ENCODE measurements at regions not wholly inside any gene's neighbourhood (a gene's known extent, or its start where the extent isn't known, plus 50 kb on each side); places are given as distances from the start of the nearest gene placed in this dataset.
"Not testable (repeated sequence)": the region's sequence is repeated elsewhere in the genome, so short reads cannot be mapped to it uniquely, and the experiment has no call there.

DNA sequence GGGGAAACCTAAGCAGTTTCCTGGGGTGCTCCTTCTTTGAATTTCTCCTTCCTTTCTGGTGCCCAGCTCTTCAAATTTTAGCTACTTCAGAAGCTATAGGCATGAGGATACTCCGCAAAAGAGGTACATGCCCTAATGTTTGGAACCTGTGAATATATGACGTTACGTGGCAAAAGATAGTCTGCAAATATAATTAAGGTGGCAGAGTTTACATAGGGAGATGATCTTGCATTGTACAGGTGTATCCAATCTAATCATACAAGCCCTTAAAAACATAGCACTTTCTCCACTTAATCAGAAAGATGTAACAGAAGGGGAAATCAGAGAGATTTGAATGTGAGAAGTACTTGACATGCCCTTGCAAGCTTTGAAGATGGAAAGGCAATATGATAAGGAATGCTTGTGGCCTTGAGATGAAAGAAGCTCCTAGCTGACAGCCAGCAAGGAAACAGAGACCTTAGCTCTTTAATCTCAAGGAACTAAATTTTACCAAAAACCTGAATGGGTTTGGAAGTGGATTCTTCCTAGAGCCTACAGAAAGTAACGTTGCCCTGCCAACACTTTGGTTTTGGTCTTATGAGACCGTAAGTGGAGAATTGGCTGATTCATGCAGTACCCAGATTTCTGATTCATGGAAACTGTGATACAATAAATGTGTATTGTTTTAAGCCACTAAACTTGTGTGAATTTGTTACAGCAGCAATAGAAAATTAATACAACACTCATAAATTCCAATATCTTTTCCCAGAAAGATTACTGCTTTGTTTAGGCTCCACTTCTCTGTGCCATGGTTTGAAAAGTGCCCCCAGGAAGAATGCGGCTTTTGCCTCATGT is 268.4 kb downstream of the FAM170A start:
- DNase-seq, result no peak

DNA sequence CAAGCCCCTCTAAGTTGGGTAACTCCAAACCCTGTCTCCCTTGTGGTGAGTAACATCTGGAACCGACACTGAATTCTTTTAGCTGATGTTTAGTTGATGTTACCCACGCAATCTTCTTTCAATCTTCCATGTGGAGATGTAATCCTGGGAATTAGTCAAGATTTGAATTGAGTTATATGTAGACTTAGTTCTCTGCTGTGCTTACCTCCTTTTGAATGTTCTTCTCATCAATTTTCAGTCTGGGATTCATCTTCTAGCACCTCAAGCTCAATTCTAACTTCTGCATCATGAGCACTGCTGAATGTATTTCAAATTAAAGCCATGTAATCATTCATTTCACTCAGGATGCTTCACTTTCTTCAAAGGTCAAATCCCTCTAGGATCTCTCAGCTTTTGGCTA is 270.6 kb downstream of the FAM170A start:
- no peak for DNase-seq

DNA sequence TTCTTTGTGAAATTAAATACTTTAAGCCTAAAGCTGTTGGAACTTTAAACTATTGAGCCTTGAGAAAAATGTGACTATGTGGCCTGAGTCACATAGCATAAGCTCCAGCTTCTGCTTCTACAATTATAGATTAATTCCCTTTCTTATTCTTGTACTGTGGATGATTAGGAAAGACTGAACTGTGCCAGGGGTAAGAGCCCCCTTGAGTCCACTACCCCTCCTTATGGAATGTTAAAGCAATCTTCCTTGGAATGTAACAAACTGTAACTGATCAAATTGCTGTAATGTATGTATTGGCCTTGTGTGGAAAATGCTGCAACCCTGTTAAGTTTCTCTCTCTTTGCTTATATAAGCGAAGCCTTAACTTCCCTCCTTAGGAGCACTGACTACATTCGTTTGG is 273.2 kb downstream of the FAM170A start:
- no peak for DNase-seq

DNA sequence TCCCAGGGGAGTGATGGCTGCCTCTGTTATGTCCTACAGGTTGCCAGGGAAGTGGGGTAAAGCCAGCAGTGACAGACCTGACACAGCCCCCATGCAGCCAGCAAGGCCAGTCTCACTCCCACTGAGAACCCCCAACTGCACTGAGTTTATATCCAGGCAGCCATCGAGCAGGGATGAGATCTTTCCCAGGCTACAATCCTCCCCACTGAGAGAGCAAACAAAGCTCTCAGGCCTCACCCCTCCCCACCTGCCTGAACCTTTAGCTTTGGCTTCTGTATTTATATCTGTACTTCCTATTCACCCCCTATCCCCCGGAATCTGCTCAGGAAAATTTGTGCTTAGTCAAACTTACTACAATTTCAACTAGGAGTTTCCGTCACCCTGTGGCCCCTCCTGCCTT is 284.1 kb downstream of the FAM170A start:
- peak; percentile 36 for DNase-seq

DNA sequence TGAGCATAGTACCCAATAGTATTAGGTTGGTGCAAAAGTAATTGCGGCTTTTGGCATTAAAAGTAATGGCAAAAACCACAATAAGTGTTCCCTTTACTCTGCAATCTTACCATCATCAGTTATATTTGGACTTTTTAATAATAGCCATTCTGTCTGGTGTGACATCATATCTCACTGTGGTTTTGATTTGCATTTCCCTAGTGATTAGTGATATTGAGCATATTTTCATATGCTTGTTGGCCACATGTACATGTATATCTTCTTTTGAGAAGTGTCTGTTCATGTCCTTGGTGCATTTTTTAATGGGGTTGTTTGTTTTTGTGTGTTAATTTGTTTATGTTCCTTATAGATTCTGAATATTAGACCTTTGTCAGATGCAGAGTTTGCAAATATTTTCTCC is 289.9 kb downstream of the FAM170A start:
- DNase-seq, result no peak

DNA sequence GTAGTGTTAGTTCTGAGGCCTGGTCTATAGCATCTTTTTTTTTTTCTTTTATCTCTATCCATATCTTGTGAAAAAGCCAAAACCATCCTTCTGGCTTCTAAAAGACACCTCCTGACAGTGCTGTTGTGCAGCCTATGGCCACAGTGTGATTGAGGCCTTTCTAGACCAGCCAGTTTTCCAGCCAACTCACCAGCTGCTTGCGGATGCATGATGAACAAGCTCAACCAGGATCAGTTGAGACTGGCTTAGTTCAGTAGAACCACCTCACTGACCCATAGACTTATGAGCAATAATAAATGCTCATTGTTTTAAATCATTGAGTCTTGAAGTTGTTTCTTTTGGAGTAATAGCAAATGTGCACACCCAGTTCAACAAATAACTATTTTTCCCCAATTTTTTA is 296.9 kb downstream of the FAM170A start:
- DNase-seq, result no peak

DNA sequence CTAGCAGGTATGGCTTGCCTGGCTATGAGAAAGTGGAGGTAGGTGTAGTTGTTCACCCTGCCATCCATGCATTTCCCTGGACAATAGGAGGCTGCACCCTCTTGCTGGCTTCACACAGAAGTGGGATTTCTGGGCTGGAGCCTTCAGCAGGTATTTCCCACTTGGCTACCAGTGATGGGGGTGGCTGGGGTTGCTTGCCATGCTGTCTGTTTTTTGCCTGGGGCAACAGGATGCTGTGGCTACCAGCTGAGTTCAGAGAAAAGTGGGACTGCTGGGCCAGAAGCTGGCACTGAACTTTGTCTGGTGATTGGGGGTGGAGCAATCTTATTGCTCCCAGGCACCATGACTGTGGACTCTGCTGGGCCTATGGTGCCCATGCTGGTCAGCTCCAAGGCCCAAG is 299.6 kb downstream of the FAM170A start:
- DNase-seq, result no peak

DNA sequence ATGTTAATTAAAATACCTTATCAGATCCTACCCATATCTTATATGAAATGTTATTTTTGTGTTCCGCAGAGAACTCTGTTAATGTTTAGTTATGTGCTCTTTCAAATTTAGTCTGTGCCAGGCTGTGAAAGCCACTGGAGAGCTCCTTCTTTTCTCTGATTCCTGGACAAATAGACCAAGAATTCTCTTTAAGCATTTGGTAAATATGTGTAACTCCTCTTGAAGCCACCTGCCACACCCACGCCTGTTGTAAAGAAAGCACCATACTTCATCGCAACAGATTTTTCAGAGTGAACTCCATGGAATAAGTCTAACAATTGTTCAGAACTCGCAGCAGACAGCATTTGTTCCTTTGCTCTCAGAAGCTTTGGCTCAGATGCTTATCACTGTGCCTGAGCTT is 301.1 kb downstream of the FAM170A start:
- no peak for DNase-seq

DNA sequence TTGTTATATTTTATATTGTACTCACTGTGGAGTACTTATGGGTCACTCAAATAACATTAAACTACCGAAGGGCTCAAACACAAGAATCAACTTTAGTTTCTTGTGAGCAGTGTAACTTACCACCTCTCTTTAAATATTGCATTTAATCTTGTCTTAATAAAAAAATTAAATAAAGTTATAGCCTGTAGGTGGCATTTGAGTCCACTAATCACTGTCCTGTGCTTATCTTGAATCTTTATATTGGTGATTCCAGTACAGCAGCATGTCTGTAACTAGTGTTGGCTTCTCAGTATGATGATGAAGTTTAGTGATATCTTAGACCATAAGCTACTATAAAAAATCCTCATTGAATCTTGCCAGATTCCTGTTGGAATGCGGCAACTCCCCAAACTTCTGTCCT is 313.8 kb downstream of the FAM170A start:
- no peak for DNase-seq

DNA sequence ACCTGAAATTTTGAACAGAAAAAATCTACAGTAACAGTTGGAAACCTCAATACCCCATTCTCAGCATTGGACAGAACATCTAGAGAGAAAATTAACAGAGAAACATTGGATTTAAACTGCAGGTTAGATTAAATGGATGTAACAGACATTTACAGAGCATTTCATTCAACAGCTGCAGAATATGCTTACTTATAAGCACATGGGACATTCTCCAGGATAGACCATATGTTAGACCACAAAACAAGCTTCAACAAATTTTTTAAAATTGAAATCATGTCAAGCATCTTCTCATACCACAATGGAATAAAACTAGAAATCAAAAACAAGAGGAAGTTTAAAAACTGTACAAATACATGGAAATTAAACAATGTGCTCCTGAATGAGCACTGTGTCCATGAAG is 316.3 kb downstream of the FAM170A start:
- DNase-seq, result no peak

DNA sequence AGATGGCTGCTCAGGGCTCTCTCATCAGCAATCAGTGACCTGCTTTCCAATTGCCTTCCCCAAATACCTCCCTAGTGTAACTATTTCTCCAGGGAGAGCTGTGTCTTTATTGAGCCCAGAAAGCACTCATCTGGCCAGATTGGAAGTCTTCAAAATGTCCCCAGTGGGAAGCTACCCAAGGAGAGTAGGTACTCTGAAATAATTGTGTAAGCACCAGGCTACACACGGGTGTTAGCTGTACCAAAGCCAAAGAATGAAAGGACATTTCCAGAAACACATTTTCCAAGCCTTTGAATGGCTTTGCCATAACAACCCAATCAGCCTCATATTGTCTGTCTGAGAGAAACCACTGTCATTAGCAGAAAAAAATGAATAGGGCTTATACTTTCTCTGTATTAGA is 318.8 kb downstream of the FAM170A start:
- DNase-seq, result no peak

DNA sequence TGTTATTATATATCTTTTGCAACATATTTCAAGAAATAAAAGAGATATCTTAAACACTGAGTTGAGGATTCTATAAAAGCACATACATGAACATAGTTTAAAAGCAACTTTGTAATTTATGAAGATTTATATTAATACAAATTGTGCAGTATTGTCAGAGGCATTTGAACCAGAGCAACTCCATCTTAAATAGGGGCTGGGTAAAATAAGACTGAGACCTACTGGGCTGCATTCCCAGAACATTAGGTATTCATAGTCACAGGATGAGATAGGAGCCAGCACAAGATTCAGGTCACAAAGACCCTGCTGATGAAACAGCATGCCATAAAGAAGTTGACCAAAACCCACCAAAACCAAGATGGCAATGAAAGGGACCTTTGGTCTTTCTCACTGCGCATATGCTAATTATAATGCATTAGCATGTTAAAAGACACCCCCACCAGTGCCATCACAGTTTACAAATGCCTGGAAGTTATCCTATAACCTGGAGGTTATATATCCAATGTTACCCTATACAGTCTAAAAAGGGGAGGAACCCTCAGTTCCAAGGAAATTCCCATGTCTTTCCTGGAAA is 320.2 kb downstream of the FAM170A start:
- no peak for DNase-seq

DNA sequence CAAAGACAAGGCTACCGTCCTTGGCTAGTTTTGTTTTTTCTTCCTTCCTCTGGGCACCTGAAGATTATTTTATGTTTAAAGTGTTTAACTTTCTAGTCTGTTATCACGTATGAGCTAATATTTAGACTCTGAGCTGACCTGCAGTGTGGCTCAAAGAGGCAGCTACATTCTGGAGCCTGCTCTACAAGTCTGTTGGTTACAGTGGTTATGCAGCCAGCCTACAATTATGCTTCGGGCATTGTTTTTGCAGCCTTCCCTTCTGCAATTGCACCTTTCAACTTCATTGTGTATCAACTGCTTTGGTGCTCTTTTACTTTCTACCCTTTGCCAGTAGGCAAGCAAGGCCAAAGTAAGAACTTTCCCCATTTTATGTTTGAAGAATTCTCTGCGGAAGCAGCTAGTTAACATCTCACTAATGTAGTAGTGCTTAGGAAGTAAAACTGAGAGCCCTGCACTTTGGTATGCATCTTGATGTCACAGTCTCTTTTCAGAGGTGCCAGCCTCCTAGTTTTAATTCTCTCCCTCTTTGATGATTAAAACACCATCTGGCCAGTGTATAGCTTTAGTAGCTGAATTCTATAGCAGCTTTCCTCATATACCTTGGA is 322.1 kb downstream of the FAM170A start:
- DNase-seq, result no peak

DNA sequence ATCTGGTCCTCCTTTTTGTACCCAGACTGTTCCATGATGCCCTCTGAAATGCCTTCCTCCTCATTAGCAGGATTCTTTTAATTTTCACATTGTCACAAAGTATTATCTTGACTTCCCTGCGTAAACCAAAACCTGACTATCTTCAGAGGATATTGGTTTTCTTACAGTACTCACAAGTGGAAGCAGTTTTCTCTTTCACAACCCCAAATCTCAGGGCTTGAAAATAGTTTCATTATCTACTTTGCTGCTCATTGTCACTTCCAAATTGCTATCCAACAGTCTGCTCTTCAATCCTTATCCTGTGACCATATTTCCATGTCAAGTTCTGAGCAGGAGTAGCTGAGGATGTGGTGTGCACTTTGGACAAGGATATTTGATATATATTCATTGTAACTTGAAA is 324.1 kb downstream of the FAM170A start:
- no peak for DNase-seq

DNA sequence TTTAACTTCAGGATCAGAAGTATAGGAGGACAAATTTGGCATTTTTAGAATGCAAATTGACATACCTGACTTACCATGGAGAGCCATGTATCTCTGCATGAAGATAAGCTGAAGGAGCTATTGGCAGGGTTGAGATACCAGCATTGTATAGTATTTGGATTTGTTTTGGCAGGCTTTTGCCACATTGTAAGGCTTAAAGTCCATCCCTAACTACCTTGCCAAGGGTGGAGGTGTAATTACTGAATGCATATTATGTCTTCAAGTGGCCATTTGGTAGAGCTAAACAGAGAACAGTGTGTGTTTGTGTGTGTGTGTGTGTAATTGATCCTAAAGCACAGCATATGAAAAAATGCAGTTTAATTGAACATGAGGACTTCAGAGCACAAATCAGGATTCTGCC is 324.7 kb downstream of the FAM170A start:
- no peak for DNase-seq

DNA sequence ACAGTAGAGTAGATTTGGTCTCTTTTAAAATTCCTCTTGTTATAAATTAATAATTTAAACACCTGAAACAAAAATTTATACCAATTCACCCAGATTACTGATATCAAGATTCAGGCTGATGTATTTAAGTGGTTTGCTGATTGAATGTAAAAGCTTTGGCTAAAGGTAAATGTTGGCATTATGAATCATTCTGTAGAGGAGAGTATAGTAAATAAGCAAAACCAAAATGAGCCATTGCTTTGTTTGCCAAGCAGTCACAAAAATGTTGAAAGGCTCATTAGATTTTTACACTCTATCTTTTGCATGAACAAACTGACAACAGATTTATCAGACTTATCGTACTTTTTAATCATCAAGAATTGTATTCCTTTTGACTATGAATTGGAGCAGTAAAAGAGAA is 332.6 kb downstream of the FAM170A start:
- DNase-seq, result no peak

DNA sequence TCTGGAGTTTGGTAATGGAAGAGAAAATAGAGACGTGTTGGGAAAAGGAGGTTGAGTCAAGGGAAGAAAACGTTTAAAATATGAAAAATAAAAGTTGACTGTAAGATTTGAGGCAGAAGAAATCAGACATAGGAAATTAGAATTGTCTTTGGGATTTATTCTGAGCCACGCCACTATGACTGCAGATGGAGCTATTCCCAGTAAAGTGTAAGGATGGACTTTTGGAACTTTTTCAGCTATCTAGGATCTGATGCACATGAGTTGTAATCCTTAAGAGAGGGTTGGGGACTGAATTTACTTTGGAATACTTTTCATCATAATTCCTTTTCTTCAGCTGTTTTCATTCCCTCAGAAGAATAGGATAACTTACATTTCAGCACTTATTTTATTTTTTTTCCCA is 336.7 kb downstream of the FAM170A start:
- no peak for DNase-seq

DNA sequence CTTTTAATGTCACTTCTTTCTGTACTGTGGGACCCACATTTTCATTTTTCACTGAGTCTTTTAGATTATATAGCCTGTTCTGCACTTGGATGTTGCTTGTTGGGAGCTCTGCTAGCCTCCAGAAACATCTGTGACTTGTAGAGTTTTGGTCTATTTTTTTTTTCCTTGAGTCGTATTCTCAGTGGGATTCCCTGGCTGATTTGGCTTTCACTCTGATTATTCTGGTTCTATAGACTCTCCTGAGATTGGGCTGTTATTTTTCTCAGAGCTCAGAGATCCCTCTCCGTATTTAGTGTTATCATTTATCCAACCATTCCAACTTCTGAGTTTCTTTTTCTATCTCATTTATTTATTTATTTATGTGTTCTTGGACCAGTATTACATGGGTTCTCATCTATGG is 339.3 kb downstream of the FAM170A start:
- DNase-seq, result no peak

DNA sequence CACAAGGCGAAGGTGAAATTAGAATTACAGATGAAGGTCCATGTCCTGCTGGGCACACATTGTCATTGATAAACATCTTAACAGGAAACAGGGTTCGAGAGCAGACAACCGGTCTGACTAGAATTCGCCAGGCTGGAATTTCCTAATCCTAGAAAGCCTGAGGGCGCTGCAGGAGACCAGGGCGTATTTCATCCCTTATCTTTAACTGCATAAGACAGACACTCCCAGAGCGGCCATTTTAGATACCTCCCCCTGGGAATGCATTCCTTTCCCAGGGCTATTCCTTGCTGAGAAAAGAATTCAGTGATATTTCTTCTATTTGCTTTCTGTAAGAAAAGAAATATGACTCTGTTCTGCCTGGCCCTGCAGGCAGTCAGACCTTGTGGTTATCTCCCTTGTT is 357.7 kb downstream of the FAM170A start:
- not testable (repeated sequence) for DNase-seq

DNA sequence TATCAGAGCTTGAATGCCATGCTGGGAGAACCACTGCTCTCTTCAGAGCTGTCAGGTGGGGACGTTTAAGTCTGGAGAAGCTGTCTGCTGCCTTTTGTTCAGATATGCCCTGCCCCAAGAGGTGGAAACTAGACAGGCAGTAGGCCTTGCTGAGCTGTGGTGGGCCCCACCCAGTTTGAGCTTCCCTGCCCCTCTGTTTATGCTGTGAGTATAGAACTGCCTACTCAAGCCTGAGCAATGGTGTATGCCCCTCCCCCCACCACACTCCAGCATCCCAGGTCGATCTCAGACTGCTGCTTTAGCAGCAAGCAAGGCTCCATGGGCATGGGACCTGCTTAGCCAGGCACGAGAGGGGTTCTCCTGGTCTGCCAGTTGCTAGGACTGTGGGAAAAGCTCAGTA is 362.3 kb downstream of the FAM170A start:
- no peak for DNase-seq

DNA sequence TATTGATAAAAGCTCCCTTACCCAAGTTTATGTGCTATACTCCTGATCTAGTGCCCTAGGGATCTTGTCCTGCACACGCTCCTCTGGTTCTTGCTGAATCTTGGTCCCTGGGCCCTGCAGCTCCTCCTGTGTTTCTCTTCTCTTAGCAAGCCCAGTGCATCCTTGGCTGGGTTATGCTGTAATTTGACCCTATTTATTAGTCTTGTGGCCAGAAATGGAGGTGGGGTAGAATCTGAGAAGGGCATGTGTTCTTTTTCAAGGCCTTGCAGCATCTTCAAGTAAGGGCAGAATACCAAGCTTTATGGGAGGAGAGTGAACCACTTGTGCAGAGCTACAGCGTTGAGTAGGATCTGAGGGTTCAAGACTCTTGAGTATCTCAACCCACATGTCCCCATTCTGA is 366.8 kb downstream of the FAM170A start:
- DNase-seq, result no peak

DNA sequence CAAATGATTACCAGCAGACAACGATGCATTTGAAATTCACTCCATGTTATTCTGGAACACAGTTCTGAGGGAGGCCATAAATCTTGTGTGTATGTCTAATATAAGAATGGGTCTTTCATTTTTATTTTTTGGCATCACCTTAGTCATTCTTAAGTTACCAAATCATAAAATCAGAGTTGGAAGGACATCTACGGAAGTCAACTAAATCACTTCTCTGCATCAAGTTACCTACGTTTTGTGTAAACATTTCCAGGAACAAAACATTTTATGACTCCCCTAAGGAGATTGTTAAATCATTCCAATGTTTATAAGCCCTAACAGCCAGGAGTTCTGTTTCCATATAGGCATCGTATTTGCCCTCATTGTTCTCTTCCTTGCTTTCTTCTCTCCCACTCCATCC is 378.2 kb downstream of the FAM170A start:
- DNase-seq, result no peak

DNA sequence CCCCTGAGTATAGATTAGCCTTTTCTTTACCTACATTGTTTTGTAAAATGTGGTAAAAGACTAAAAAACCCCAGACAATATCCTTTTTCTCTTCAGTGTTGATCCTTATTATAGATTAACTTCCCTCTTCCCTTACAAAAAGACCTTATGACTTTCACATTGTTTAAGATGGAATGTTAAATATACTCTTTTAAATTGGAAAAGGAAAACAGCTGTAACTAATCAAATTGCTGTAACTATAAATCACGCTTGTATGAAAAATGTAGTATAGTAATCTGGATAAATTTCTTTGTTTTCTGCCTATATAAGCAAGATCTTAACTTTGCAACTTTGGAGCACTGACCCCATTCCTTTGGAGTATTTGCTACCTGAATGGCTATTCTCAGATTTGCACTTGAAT is 383.1 kb downstream of the FAM170A start:
- DNase-seq, result no peak

DNA sequence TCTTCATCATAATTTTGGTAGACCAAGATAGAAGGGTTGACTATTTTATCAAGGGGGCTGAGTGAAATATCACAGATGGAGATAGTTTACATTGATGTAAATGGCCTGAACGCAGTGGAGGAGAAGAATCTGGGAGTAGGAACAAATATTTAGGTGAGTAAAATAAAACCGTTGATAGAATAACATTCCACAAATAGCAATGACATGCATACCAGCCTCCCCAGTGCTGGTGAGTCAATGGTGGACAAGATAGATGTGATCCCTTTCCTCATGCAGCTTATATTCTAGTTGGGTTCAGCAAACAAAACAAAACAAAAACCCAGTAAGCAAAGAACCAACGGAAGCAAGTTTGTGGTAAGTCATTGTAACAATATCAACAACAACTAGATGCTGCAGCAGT is 385.2 kb downstream of the FAM170A start:
- no peak for DNase-seq

All from NCI-H510A (cell line).